GM18861 (cell line): ENCODE measurements at regions not wholly inside any gene's neighbourhood (a gene's known extent, or its start where the extent isn't known, plus 50 kb on each side); places are given as distances from the start of the nearest gene placed in this dataset.
"Not testable (repeated sequence)": the region's sequence is repeated elsewhere in the genome, so short reads cannot be mapped to it uniquely, and the experiment has no call there.

ENCODE experiments used
- ATAC-seq: cut with Tn5 transposase; IDR thresholded peaks from one replicate; pipeline ENCODE4 v1.9.1; 2021; ENCODE audit not compliant: unreplicated experiment

- no peak for ATAC-seq
Measured at GRCh38 chr19:28609091-28609755, 603.7 kb downstream of the UQCRFS1 start.

GRCh38 chr19:28608292-28608691 lies 604.7 kb downstream of the UQCRFS1 start:
- ATAC-seq = no peak

GRCh38 chr19:28607066-28607583 lies 605.8 kb downstream of the UQCRFS1 start:
- ATAC-seq = no peak

DNA sequence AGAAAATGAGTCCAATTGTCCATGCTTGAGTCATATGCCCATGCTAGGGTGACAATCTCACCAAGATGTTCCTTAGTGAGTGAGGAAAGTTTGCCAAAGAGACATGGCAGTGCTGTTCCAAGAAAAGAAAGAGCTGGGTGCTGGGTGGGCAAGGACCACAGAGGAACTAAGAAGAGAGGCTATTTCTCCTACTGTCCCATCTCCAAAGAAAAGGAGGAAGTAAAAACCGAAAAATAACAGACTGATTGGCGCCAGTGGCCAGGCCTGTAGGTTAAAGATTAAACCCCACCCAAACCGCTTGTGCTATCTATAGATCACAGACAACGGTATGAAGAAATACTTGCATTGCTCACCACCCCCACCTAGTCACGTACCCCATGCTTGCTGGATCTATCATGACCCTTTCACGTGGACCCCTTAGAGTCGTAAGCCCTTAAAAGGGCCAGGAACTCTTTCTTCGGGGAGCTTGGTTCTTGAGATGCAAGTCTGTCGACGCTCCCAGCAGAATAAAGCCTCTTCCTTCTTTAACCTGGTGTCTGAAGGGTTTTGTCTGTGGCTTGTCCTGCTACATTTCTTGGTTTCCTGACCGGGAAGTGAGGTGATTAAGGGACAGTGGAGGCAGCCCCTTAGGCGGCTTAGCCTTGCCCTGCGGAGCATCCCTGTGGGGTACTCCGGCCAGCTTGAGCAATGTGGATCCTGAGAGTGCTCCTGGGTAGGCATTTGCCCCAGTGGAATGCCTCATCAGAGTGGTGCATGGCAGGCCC lies 606.5 kb downstream of the UQCRFS1 start:
- no peak for ATAC-seq

DNA sequence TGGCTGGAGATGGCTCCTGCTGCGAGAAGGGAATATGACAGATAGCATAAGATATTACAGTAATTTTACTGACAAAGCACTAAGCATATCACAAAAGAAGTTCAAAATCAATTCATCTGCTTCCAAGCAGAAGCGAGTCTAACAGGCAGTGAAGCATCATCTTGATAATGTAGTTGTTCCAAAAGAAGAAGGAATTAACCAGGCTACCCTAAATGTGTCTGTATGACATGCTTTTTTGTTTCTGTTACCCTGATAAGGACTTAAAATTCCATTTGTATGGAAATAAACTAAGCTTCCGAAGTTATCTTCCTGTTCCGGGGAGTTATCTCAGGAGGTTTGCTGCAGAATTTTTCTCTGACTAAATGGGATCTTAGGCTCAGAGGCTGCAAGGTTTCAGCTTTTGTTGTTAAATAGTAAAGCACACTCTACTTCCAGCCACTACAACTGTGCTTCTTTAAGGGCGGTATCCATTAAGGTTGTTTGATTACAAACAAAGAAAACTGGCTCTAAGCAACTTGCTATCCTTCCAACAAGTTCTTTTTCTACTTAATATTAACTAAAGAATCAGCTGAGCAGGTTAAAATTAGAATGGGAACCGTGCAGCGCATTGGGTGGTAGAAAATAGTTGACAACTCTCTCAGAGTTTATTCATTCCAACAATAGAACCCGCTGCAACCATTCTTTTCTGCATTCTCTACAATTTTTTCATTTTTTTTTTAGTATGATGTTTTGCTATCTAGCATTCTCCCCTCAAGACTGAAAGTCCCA lies 607.3 kb downstream of the UQCRFS1 start:
- ATAC-seq = no peak

DNA sequence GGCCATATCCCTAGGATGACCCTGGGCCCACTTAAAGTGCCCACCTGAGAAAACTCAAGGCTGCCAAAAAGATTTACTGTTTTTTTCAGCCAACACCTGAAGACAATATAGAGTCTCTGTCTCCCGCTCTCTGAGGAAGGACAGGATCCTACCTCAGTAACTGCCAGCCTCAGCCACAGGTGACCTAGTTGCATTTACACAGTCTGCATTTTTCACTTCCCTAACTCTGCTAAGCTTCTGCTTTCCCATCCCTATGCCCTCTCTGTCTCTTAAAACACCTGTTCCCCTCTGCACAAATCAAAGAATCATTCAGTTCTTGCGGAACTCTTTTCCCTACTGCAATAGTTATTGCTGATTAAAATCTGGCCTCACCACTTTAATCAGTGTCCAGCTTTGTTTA lies 609.5 kb downstream of the UQCRFS1 start:
- ATAC-seq = no peak

DNA sequence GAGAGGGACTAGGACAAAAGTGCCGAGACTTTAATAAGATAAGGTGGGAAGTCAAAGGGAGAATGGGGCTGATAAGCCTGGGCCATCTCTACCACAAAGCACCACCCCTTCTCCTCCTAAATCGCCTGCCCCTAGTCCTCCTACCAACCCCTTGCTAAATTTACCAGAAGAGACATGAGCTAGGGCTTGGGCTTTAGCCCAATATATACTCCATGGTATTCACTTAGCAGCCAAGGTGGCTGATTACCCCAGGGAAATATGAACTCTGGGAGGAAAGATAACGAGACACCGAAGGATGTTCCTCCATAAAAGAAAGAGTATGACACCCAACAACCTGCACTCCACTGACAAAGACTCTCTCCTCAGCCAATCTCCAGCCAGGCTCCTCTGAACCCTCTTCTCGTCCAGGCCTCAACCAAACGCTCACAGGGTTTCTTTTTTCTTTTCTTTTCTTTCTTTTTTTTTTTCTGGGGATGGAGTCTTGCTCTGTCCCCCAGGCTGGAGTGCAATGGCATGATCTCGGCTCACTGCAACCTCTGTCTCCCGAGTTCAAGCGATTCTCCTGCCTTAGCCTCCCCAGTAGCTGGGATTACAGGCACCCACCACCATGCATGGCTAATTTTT lies 610.2 kb downstream of the UQCRFS1 start:
- no peak for ATAC-seq

DNA sequence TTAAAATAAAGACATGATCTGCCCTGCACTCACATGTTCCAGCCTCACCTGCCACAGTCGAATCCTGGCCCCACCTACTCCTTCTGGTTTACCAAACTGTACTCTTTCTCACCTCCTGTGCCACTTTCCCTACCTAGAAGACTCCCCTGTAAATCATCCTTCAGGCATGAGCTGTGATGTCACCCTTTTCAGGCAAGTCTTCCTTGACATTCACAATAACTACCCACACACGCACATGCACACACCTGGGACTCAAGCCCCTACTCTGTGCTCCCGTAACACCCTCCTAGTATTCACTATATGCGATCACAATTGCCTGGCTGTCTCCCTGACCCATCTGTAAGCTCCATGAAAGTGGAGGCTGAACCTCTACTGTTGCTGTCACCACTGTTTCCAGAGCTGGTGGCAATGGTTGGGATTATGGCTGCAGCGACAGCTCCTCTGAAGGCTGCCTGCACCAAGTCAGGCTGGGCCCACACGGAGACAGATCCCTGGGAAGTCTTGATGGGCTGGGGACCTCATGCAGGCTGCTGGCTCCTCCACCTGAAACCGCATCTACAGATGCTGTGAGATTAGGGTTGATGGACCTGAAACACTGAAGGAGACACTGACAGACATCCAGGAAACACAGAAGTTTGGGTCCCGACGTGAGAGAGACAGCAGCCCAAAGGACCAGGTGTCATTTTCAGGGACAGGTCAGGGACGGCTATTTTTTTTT lies 611.1 kb downstream of the UQCRFS1 start:
- no peak for ATAC-seq

DNA sequence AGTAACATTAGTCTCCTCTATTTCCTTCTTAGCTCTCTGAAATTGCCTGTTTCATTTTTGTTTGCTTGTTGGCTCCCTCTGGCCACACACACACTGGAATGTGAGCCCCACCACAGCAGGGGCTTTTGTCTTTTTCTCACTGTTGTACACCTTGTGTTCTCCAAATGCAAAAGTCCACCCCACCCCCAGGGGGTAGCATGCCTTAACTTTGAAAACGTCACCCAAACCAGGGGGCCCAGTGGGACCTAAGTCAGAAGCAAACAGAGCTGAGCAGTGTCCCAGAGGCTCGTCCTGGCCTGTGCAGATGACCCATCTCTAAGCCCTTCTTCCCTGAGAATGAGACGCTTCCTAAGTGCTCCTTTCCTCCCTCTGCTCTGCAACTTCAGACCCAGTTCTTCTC lies 614.1 kb downstream of the UQCRFS1 start:
- no peak for ATAC-seq

- ATAC-seq = no peak
Measured at GRCh38 chr19:28596561-28597071, 616.3 kb downstream of the UQCRFS1 start.

GRCh38 chr19:28595722-28596480 lies 617.0 kb downstream of the UQCRFS1 start:
- ATAC-seq = no peak

GRCh38 chr19:28594737-28595136 lies 618.2 kb downstream of the UQCRFS1 start:
- no peak for ATAC-seq

DNA sequence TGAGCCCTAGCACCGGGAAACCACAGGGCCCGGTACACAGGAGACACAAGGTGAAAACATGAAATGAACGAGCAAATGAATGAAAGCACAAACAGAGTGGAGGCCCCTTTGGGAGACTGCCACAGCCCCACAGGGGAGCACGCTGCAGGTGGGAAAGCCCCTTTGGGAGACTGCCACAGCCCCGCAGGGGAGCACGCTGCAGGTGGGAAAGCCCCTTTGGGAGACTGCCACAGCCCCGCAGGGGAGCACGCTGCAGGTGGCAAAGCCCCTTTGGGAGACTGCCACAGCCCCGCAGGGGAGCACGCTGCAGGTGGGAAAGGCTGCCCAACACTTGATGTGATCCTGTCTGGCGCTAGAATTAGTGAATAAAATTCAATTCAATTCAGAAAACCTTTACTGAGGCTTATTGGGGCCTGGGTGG lies 623.0 kb downstream of the UQCRFS1 start:
- ATAC-seq = not testable (repeated sequence)

DNA sequence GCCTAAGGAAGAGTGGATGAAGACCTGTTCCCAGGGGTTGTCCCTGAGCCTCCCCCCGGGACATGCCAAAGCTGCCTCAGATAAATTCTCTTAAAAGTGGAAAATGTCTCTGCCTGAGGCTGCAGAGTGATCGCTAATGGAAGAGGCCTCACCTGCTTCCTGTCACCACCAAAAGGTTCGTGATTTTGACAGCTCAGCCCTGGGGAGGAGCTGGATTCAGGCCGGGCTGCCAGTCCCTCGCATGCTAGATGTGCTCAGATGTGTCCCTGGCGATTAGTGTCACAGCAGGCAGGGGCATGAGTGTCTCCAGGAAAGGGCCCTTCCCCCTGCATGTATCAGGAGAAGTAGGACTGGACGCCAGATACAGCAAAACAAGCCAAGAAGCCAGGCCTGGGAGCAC lies 626.5 kb downstream of the UQCRFS1 start:
- no peak for ATAC-seq

DNA sequence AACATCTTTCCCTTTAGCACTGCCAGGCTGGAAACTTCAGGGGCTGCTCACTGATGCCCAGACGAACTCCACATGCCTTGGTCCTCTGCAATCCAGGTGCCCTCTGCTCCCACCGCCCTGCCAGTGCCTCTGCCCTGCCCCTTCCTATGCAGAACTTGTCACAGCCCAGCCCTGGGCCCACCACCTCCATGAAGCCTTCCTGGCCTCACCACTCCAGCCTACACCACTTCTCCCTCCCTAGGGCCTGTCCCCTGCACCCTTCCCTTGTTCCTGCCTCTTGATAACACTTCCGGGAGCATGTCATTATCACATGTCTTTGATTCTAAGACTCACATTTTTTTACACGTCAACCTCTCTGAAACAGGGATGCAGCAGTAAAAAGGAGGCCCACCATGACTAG lies 627.2 kb downstream of the UQCRFS1 start:
- ATAC-seq = no peak

GRCh38 chr19:28583713-28584112 lies 629.2 kb downstream of the UQCRFS1 start:
- no peak for ATAC-seq

- ATAC-seq = no peak
Measured at GRCh38 chr19:28583242-28583641, 629.7 kb downstream of the UQCRFS1 start.

DNA sequence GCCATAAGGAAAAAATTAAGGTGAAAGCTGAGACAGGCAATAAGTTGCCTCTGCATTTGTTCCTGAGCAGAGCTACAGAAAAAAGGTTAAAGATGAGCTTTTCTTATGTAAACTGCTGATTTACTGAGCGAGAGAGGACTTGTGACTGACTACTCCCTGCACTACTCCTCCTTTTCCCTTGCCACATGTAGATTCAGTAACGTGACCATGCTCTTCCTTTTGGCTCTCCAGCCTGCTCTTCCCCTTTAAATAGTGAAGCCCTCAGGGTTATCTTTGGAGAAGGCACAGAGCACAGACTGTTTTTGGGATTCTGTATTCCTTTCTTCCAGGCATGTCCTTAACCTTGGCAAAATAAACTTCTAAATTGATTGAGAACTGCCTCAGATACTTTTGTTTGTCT lies 630.2 kb downstream of the UQCRFS1 start:
- no peak for ATAC-seq

GRCh38 chr19:28582344-28582743 lies 630.6 kb downstream of the UQCRFS1 start:
- no peak for ATAC-seq

- no peak for ATAC-seq
Measured at GRCh38 chr19:28581468-28581770, 631.5 kb downstream of the UQCRFS1 start.
